ENCODE measurements at regions not wholly inside any gene's neighbourhood (a gene's known extent, or its start where the extent isn't known, plus 50 kb on each side); places are given as distances from the start of the nearest gene placed in this dataset.

DNA sequence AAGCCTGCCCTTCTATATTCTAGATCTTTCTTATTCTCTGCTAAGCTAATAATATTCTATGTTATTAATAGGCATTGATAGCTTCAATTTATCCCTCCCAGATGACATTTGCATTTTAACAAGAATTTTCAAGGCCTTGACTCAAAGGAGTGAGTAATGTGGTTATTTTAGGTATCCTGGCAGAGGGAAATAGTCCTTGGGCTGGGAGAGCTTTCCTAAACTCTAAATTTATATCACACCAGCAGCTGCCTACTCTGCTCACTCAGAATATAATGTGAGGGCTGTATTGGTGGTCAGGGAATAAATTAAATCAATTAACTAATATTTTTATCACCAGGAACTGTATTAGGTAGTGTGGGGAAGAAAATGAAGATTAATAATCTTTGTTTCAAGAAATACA is 74.8 kb upstream of the ADAM23 start:
- no peak for DNase-seq (ENCODE audit: low read depth in 3 of 3)

- no peak for DNase-seq (ENCODE audit: low read depth in 3 of 3)
Observed at GRCh38 chr2:206368933-206369569, 74.3 kb upstream of the ADAM23 start.

- DNase-seq (ENCODE audit: low read depth in 3 of 3), result no peak
Observed at GRCh38 chr2:206375956-206376355, 67.4 kb upstream of the ADAM23 start.

GRCh38 chr2:206378835-206379234 is 64.5 kb upstream of the ADAM23 start:
- DNase-seq (ENCODE audit: low read depth in 3 of 3), result no peak

GRCh38 chr2:206379266-206379665 is 64.1 kb upstream of the ADAM23 start:
- DNase-seq (ENCODE audit: low read depth in 3 of 3), result no peak

GRCh38 chr2:206379886-206380285 is 63.4 kb upstream of the ADAM23 start:
- DNase-seq (ENCODE audit: low read depth in 3 of 3), result no peak

GRCh38 chr2:206381881-206382280 is 61.5 kb upstream of the ADAM23 start:
- DNase-seq (ENCODE audit: low read depth in 3 of 3), result no peak

GRCh38 chr2:206383669-206384068 is 59.7 kb upstream of the ADAM23 start:
- no peak for DNase-seq (ENCODE audit: low read depth in 3 of 3)

- no peak for DNase-seq (ENCODE audit: low read depth in 3 of 3)
Observed at GRCh38 chr2:206387808-206388207, 55.5 kb upstream of the ADAM23 start.

DNA sequence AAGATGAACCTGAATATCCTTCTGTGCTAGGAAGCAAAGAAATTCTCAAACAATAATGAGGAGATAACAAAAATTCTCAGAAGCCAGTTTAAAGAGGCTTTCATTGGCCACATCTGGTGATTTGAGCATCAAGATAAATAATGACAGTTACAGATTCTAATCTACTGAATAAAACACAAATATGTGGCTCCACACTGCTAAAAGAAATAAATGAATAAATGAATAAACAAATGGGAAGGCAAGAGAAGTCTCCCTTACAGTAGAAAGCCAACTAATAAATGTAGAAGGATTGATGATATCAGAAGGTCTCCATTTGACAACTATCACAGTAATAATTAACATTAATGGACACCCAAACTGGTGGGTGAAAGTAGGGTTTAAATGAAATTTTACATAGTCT is 54.6 kb upstream of the ADAM23 start:
- DNase-seq (ENCODE audit: low read depth in 3 of 3), result no peak

GRCh38 chr2:206389164-206389563 is 54.2 kb upstream of the ADAM23 start:
- DNase-seq (ENCODE audit: low read depth in 3 of 3), result no peak

DNA sequence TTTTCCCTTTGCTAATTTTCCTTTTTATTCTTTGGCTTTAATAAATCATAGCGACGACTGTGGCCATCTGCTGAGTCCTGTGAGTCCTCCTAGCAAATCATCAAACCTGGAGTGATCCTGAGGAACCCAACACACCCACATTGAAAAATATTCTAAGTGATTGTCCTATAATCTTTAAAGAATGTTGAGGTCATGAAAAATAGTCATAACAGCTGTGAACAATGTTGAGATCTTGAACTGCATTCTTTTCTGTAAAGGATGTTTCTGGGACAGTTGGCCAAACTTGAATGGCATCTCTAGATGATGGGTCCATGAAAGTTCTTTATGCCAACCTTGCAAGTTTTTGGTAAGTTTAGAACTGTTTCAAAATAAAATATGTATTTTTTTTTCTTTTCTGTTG is 53.2 kb upstream of the ADAM23 start:
- no peak for DNase-seq (ENCODE audit: low read depth in 3 of 3)

- peak in 1 of 3 experiments; percentile 4 for DNase-seq (ENCODE audit: low read depth in 3 of 3)
Observed at GRCh38 chr2:206392118-206392517, 51.2 kb upstream of the ADAM23 start.
